Testis (tissue), 2 donors: ENCODE measurements at regions not wholly inside any gene's neighbourhood (a gene's known extent, or its start where the extent isn't known, plus 50 kb on each side); places are given as distances from the start of the nearest gene placed in this dataset.

ENCODE experiments used
- DNase-seq: peaks from one replicate; pipeline ENCODE4 v3.0.0-alpha.2; 2019
- H3K27ac ChIP-seq, 2 donors: fragments of 200-600 bp; sonication (generic); one replicate each; pipeline ENCODE4 v1.5.1; 2019
- H3K27me3 ChIP-seq: fragments of 200-600 bp; sonication (generic); one replicate; pipeline ENCODE4 v1.5.1; 2019
- H3K36me3 ChIP-seq: fragments of 200-600 bp; sonication (generic); one replicate; pipeline ENCODE4 v1.5.1; 2017; ENCODE audit warnings: low read depth; ENCODE audit errors: missing control alignments
- H3K4me1 ChIP-seq: fragments of 200-600 bp; sonication (generic); one replicate; pipeline ENCODE4 v1.5.1; 2019
- H3K4me3 ChIP-seq, 2 donors: fragments of 200-600 bp; sonication (generic); one replicate each; pipeline ENCODE4 v1.5.1; 2017 to 2019
- H3K9me3 ChIP-seq: fragments of 200-600 bp; sonication (generic); one replicate; pipeline ENCODE4 v1.5.1; 2017
- POLR2A ChIP-seq: fragments of 450-650 bp; IDR thresholded peaks from one replicate; pipeline ENCODE4 v1.6.1; 2017; ENCODE audit warnings: antibody characterized with exemption, mild to moderate bottlenecking, moderate library complexity
- WGBS, 2 donors: methylation state at CpG; one replicate each; pipeline ENCODE4 v1.1.5; 2018; 5-methylcytosine and 5-hydroxymethylcytosine counted together
- intact Hi-C: fragments of 100-400 bp; cut with DNase I; formaldehyde crosslinking; loops from one replicate; pipeline ENCODE4 v1.15.1; 2023; ENCODE audit warnings: low total_unique reads
- TF ChIP-seq, protein P1 (sequence below), 3 experiments: fragments of 450-650 bp in 2 of 3; fragments of 200-600 bp in 1 of 3; sonication (generic) in 1 of 3; IDR thresholded peaks; one replicate each; pipeline ENCODE4 v1.5.1; 2016 to 2019; ENCODE audit warnings: antibody characterized with exemption in 3 of 3, mild to moderate bottlenecking in 2 of 3, moderate library complexity in 1 of 3

DNA sequence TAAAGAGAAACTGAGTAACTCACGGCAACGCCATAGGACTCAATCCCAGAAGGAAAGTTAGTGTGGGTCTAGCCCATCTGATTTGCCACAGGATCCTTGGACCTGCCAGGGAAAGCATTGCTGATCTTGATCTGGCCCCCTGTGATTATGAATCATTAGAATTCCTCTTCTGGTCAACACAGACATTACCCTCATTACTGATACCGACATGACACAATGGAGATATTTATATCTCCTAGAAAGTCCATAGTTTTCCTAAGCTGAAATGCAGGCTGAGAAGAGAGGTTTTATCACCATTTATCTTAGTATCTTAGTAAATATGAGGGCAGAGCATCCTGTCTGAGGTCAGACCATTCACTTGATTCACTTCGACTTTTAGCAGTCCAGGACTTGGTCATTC, 75.5 kb upstream of the CCDC68 start:
- TF ChIP-seq, protein P1, sequence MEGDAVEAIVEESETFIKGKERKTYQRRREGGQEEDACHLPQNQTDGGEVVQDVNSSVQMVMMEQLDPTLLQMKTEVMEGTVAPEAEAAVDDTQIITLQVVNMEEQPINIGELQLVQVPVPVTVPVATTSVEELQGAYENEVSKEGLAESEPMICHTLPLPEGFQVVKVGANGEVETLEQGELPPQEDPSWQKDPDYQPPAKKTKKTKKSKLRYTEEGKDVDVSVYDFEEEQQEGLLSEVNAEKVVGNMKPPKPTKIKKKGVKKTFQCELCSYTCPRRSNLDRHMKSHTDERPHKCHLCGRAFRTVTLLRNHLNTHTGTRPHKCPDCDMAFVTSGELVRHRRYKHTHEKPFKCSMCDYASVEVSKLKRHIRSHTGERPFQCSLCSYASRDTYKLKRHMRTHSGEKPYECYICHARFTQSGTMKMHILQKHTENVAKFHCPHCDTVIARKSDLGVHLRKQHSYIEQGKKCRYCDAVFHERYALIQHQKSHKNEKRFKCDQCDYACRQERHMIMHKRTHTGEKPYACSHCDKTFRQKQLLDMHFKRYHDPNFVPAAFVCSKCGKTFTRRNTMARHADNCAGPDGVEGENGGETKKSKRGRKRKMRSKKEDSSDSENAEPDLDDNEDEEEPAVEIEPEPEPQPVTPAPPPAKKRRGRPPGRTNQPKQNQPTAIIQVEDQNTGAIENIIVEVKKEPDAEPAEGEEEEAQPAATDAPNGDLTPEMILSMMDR (IDR thresholded peaks at IDR 0.05), result no peak
- 81 to 82% methylated on average over 4 of the region's 4 CpGs for WGBS, 2 donors
- no peak overlapping the region for H3K4me3 ChIP-seq
- H3K36me3 ChIP-seq, result no peaks in the 10 kb centered on the region
- no peak for DNase-seq
- no peaks in the 10 kb centered on the region for H3K4me1 ChIP-seq
- no peak overlapping the region for H3K27ac ChIP-seq
- no peaks in the 10 kb centered on the region for H3K27me3 ChIP-seq
- H3K9me3 ChIP-seq, result no peaks in the 10 kb centered on the region
- intact Hi-C loops, result no loop called here

DNA sequence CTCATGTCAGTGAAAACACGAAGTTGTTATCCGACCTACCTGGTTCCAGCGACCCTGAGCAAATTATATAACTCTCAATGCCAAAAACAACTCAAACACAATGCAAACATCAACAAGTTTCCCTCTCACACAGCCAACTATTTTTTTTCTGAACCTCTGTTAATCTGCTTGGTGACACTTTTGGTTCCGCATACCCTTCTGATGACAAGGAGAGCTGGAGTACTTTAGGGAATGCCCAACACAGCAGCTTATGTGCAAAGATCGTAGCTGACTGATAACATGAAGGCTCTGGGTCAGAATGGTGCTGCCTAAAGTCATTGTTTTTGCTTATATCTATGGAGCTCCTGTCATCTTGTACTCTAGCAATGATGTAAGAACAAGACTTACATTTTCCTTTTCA, 72.7 kb upstream of the CCDC68 start:
- TF ChIP-seq, protein P1 (IDR thresholded peaks at IDR 0.05), result no peak
- no peak for TF ChIP-seq POLR2A
- no peaks in the 10 kb centered on the region for H3K4me1 ChIP-seq
- intact Hi-C loops, result no loop called here
- 64 to 67% methylated on average over 5 of the region's 5 CpGs for WGBS, 2 donors
- no peak overlapping the region for H3K27ac ChIP-seq
- no peaks in the 10 kb centered on the region for H3K9me3 ChIP-seq
- H3K27me3 ChIP-seq, result no peaks in the 10 kb centered on the region
- H3K36me3 ChIP-seq, result no peaks in the 10 kb centered on the region
- H3K4me3 ChIP-seq, result no peak overlapping the region
- DNase-seq, result no peak

DNA sequence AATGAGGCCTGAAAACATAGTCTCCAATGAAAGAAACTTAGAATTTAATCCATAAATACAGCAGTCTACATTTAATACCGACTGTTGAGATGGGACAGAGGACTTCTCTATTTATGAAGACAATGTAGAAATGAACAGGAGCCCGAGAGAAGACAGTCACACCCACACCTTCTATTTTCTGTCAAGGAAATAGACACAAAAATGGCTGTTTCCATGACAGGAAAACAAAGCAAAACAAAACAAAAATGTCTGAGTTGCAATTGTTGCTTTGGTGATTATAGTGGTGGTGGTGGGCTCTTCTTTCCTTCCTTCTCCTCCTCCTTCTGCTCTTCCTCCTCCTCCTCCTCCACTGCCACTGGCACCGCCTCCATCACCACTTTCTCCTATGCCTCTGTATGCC, 72.3 kb upstream of the CCDC68 start:
- H3K36me3 ChIP-seq, result no peaks in the 10 kb centered on the region
- no peaks in the 10 kb centered on the region for H3K4me1 ChIP-seq
- 88 to 94% methylated on average over 3 of the region's 3 CpGs for WGBS, 2 donors
- intact Hi-C loops, result no loop called here
- no peak overlapping the region for H3K27ac ChIP-seq
- TF ChIP-seq POLR2A, result no peak
- TF ChIP-seq, protein P1 (IDR thresholded peaks at IDR 0.05), result no peak
- H3K27me3 ChIP-seq, result no peaks in the 10 kb centered on the region
- H3K9me3 ChIP-seq, result no peaks in the 10 kb centered on the region
- DNase-seq, result no peak
- no peak overlapping the region for H3K4me3 ChIP-seq

DNA sequence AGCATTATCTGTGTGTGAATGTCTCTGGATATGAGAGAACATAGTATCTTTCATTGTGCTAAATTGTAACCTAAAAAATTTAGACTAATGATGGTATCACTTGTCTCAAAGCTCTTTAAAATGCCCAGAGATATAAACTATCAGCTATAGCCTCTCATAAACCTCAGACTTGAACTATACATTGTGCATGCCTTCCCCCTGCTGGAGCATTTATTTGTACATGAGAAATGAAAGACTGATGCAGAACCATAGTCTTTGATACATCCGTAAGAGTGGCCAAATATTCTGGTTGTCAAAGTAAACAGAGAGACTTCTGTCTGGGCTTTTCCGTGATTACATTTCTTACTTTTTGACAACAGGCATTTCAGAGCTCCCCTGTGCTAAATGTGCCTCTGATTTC, 71.9 kb upstream of the CCDC68 start:
- Histone ChIP-seq H3K4me3 (no peak overlapping the region), H3K36me3 (no peaks in the 10 kb centered on the region), H3K27ac (no peak overlapping the region), H3K27me3 (no peaks in the 10 kb centered on the region), H3K9me3 (no peaks in the 10 kb centered on the region), H3K4me1 (no peaks in the 10 kb centered on the region)
- TF ChIP-seq, protein P1 (IDR thresholded peaks at IDR 0.05), result no peak
- TF ChIP-seq POLR2A, result no peak
- DNase-seq, result no peak
- 71 to 76% methylated on average over 2 of the region's 2 CpGs for WGBS, 2 donors
- intact Hi-C loops, result no loop called here

DNA sequence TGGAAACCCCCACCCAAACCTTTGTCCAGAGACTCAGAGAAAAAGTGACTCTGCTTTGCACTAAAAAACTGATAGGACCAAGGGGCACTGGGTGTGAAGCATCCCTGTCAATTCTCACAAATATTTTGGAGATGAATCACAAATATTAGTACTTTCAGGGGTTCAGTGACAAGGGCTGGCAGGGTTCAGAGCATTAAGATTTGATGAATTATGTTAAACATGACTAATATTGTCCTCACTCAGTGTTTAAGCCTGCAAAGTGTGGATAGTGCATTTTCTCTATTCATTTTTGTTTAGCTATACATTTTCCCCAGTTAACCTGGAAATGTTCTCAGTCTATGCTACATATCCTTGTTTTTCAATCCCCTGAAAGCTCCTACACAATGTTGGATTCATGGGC, 65.3 kb upstream of the CCDC68 start:
- Histone ChIP-seq H3K27me3 (no peaks in the 10 kb centered on the region), H3K4me3 (no peak overlapping the region), H3K4me1 (no peaks in the 10 kb centered on the region), H3K9me3 (no peaks in the 10 kb centered on the region), H3K36me3 (no peaks in the 10 kb centered on the region), H3K27ac (no peak overlapping the region)
- intact Hi-C loops, result no loop called here
- TF ChIP-seq, protein P1 (IDR thresholded peaks at IDR 0.05), result no peak
- no peak for TF ChIP-seq POLR2A
- DNase-seq, result no peak
